ENCODE measurements at regions not wholly inside any gene's neighbourhood (a gene's known extent, or its start where the extent isn't known, plus 50 kb on each side); places are given as distances from the start of the nearest gene placed in this dataset.

DNA sequence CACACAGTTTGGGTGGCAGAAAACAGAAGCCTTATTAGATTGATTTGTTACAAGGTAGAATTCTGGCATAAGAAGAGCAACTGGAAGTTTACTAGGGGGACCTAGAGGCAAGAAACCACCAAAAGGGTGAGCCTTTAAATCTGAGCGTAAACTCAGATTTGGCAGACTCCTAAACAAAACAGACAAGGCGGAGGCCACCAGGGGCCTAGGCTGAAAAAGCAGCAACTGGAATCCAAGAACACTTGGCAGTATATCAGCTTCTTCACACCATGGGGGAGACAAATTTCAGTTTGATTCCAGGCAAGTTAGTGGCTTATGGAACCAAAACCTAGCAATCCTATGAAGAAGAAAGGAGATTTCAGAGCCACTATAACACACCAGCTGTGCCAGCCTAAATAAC lies 220.0 kb downstream of the C3orf38 start:
- TF ChIP-seq, protein P1, sequence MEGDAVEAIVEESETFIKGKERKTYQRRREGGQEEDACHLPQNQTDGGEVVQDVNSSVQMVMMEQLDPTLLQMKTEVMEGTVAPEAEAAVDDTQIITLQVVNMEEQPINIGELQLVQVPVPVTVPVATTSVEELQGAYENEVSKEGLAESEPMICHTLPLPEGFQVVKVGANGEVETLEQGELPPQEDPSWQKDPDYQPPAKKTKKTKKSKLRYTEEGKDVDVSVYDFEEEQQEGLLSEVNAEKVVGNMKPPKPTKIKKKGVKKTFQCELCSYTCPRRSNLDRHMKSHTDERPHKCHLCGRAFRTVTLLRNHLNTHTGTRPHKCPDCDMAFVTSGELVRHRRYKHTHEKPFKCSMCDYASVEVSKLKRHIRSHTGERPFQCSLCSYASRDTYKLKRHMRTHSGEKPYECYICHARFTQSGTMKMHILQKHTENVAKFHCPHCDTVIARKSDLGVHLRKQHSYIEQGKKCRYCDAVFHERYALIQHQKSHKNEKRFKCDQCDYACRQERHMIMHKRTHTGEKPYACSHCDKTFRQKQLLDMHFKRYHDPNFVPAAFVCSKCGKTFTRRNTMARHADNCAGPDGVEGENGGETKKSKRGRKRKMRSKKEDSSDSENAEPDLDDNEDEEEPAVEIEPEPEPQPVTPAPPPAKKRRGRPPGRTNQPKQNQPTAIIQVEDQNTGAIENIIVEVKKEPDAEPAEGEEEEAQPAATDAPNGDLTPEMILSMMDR (IDR thresholded peaks at IDR 0.05) = no peak
- TF ChIP-seq ELF1 (IDR thresholded peaks at IDR 0.05) (no peak), EZH2phosphoT487 (IDR thresholded peaks at IDR 0.05; ENCODE audit: borderline replicate concordance, low read depth) (no peak), RAD21 (IDR thresholded peaks at IDR 0.05; ENCODE audit: low read length) (no peak), POLR2AphosphoS5 (IDR thresholded peaks at IDR 0.05; ENCODE audit: low read depth, low read length) (no peak), JUND (IDR thresholded peaks at IDR 0.05) (no peak), MXI1 (IDR thresholded peaks at IDR 0.05; ENCODE audit: low read depth, low read length) (no peak), RCOR1 (IDR thresholded peaks at IDR 0.05; ENCODE audit: low read length) (no peak), RFX5 (IDR thresholded peaks at IDR 0.05; ENCODE audit: low read length) (no peak)
